Mammary epithelial cell (primary cell): ENCODE measurements at regions not wholly inside any gene's neighbourhood (a gene's known extent, or its start where the extent isn't known, plus 50 kb on each side); places are given as distances from the start of the nearest gene placed in this dataset.

Experiments
- CTCF ChIP-seq, 2 donors: IDR thresholded peaks in 1 of 2; conservative IDR thresholded peaks in 1 of 2; 2 replicates each; pipeline ENCODE4 v1.5.1; 2011 to 2012; ENCODE audit warnings: inconsistent platforms in 2 of 2, low read length in 2 of 2, mild to moderate bottlenecking in 2 of 2, control low read depth in 1 of 2, low read depth in 1 of 2; ENCODE audit not compliant: insufficient read depth in 1 of 2; ENCODE audit errors: extremely low read depth in 1 of 2
- EZH2 ChIP-seq: IDR thresholded peaks from 2 replicates; pipeline ENCODE4 v1.6.1; 2012; ENCODE audit warnings: low read length, inconsistent platforms, borderline replicate concordance

DNA sequence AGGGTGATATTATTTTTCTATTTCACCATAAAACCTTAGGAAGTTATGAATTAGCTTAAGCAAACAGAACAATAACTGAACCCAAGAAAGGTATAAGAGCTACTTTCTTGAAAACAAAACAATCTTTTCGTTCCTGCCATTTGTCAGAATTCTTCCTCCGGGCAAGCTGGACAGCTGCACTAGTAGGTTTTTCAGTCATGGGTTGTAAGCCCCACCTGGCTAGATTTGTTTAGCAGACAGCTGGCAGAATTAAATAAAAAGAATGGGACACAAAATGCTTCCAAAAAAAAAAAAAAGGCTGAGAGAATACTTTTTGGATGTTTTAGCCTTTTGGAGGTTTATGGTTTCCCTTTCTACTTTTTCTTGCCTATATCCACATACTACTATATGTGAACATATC, 694.1 kb downstream of the ARHGAP15 start:
- TF ChIP-seq CTCF (conservative IDR thresholded peaks at IDR 0.05 in 1 of 2, IDR thresholded peaks at IDR 0.05 in 1 of 2; ENCODE audit: extremely low read depth in 1 of 2, insufficient read depth in 1 of 2, low read depth in 1 of 2, low read length in 2 of 2) (no peak), EZH2 (no peak)
